SK-N-SH (cell line): ENCODE measurements at regions not wholly inside any gene's neighbourhood (a gene's known extent, or its start where the extent isn't known, plus 50 kb on each side); places are given as distances from the start of the nearest gene placed in this dataset.

ENCODE experiments used
- CTCF ChIA-PET: fragments of 300-600, 350-600 bp; formaldehyde crosslinking; extraction: SDS; loops from one replicate; lab custom pipeline; 2021; lab: Yijun Ruan, JAX
- POLR2A ChIA-PET: fragments of 350-600 bp; sonication (Branson Sonifier 250); formaldehyde crosslinking; extraction: SDS; loops from one replicate; lab custom pipeline; 2020; ENCODE audit warnings: antibody characterized with exemption, inconsistent platforms; lab: Yijun Ruan, JAX
- DNase-seq: peaks from one replicate; pipeline ENCODE4 v3.0.0; 2012
- H2AFZ ChIP-seq: fragments of 200-600 bp; sonication (generic); 2 replicates; pipeline ENCODE4 v1.8.1; 2016; ENCODE audit warnings: antibody characterized with exemption, mild to moderate bottlenecking, low read depth
- H3F3A ChIP-seq: fragments of 200-600 bp; sonication (generic); replicated peaks from 2 replicates; pipeline ENCODE3; 2016; ENCODE audit warnings: antibody characterized with exemption, mild to moderate bottlenecking; ENCODE audit not compliant: insufficient read depth
- H3K27ac ChIP-seq, 2 experiments: fragments of 200-500 bp in 1 of 2; fragments of 200-600 bp in 1 of 2; sonication (Bioruptor generic) in 1 of 2; sonication (generic), shearing (Covaris generic) in 1 of 2; 2 replicates each; pipeline versions ENCODE4 v1.5.1 to v1.6.1; 2014 to 2016; ENCODE audit warnings: low read depth in 2 of 2, inconsistent platforms in 1 of 2, low read length in 1 of 2, mild to moderate bottlenecking in 1 of 2, mixed read lengths in 1 of 2
- H3K27me3 ChIP-seq: fragments of 200-600 bp; sonication (generic), shearing (Covaris generic); 2 replicates; pipeline ENCODE4 v1.6.1; 2016; ENCODE audit warnings: mixed run types; ENCODE audit not compliant: insufficient read depth
- H3K36me3 ChIP-seq, 2 experiments: fragments of 200-500 bp in 1 of 2; fragments of 200-600 bp in 1 of 2; sonication (Bioruptor generic) in 1 of 2; sonication (generic) in 1 of 2; replicated peaks in 1 of 2; 2 replicates each; pipeline versions ENCODE3 to v1.5.1; 2014 to 2016; ENCODE audit warnings: low read length in 1 of 2, mild to moderate bottlenecking in 1 of 2; ENCODE audit not compliant: insufficient read depth in 2 of 2, control insufficient read depth in 1 of 2
- H3K4me1 ChIP-seq, 2 experiments: fragments of 200-500 bp in 1 of 2; fragments of 200-600 bp in 1 of 2; sonication (Bioruptor generic) in 1 of 2; sonication (generic), shearing (Covaris generic) in 1 of 2; 2 replicates each; pipeline versions ENCODE4 v1.5.1 to v1.6.1; 2014 to 2016; ENCODE audit warnings: low read depth in 1 of 2, low read length in 1 of 2, mixed run types in 1 of 2; ENCODE audit not compliant: insufficient read depth in 2 of 2, control insufficient read depth in 1 of 2
- H3K4me2 ChIP-seq: fragments of 200-600 bp; sonication (generic), shearing (Covaris generic); 2 replicates; pipeline ENCODE4 v1.6.1; 2017; ENCODE audit warnings: mixed run types
- H3K4me3 ChIP-seq, 2 experiments: fragments of 200-500 bp in 1 of 2; fragments of 200-600 bp in 1 of 2; sonication (Bioruptor generic) in 1 of 2; sonication (generic), shearing (Covaris generic) in 1 of 2; 2 replicates each; pipeline versions ENCODE4 v1.5.1 to v1.8.1; 2014 to 2016; ENCODE audit warnings: low read depth in 2 of 2, inconsistent platforms in 1 of 2, low read length in 1 of 2, mild to moderate bottlenecking in 1 of 2, mixed read lengths in 1 of 2, moderate library complexity in 1 of 2
- H3K79me2 ChIP-seq: fragments of 200-600 bp; sonication (generic); 2 replicates; pipeline ENCODE4 v1.8.1; 2017; ENCODE audit warnings: mild to moderate bottlenecking; ENCODE audit not compliant: insufficient read depth
- H3K9ac ChIP-seq: fragments of 200-600 bp; sonication (generic); 2 replicates; pipeline ENCODE4 v1.6.1; 2017; ENCODE audit warnings: mixed run types
- H3K9me2 ChIP-seq: fragments of 200-600 bp; sonication (generic); 2 replicates; pipeline ENCODE4 v1.6.1; 2017; ENCODE audit warnings: mixed run types
- H3K9me3 ChIP-seq: fragments of 200-600 bp; sonication (generic); 2 replicates; pipeline ENCODE4 v1.6.1; 2017; ENCODE audit warnings: mixed run types, mild to moderate bottlenecking, moderate library complexity
- H4K20me1 ChIP-seq: fragments of 200-600 bp; sonication (generic); 2 replicates; pipeline ENCODE4 v1.6.1; 2017; ENCODE audit warnings: mild to moderate bottlenecking, mixed run types; ENCODE audit not compliant: insufficient read depth
- CHD2 ChIP-seq: fragments of 150-350 bp; IDR thresholded peaks from 2 replicates; pipeline ENCODE4 v1.6.1; 2018; ENCODE audit warnings: low read length; ENCODE audit not compliant: partially characterized antibody
- CTCF ChIP-seq: fragments of 200-600 bp; sonication (generic); IDR thresholded peaks from 2 replicates; pipeline ENCODE4 v1.6.1; 2017; ENCODE audit warnings: antibody characterized with exemption, mild to moderate bottlenecking, moderate library complexity
- EP300 ChIP-seq, 2 experiments: IDR thresholded peaks; 2 replicates each; pipeline versions ENCODE4 v1.4.0 to v1.6.1; 2012; ENCODE audit warnings: borderline replicate concordance in 1 of 2, low read depth in 1 of 2, low read length in 1 of 2
- FOSL2 ChIP-seq: IDR thresholded peaks from 2 replicates; pipeline ENCODE4 v1.4.0; 2012; ENCODE audit warnings: low read depth, mild to moderate bottlenecking, moderate library complexity, borderline replicate concordance
- FOXJ3 ChIP-seq: sonication (generic); formaldehyde crosslinking; IDR thresholded peaks from 2 replicates; pipeline ENCODE4 v1.5.1; 2020; ENCODE audit warnings: mild to moderate bottlenecking, missing genetic modification reagents
- MXI1 ChIP-seq: IDR thresholded peaks from 2 replicates; pipeline ENCODE4 v1.6.1; 2012; ENCODE audit warnings: mild to moderate bottlenecking, low read depth, low read length, improper control_type of control experiment
- NRF1 ChIP-seq: IDR thresholded peaks from 2 replicates; pipeline ENCODE4 v1.6.1; 2012; ENCODE audit warnings: low read depth, mild to moderate bottlenecking, low read length
- POLR2AphosphoS5 ChIP-seq: IDR thresholded peaks from 2 replicates; pipeline ENCODE4 v1.6.1; 2012; ENCODE audit warnings: low read depth, low read length
- RCOR1 ChIP-seq: fragments of 150-350 bp; IDR thresholded peaks from 2 replicates; pipeline ENCODE4 v1.6.1; 2017; ENCODE audit warnings: antibody characterized with exemption, low read length
- SIN3A ChIP-seq: IDR thresholded peaks from 2 replicates; pipeline ENCODE4 v1.6.1; 2012; ENCODE audit warnings: low read depth, mild to moderate bottlenecking, low read length, moderate library complexity, borderline replicate concordance
- SMC3 ChIP-seq: IDR thresholded peaks from 2 replicates; pipeline ENCODE4 v1.6.1; 2012; ENCODE audit warnings: low read depth, low read length, improper control_type of control experiment
- TAF1 ChIP-seq: IDR thresholded peaks from 2 replicates; pipeline ENCODE4 v1.6.1; 2012; ENCODE audit warnings: low read depth, mild to moderate bottlenecking, low read length, moderate library complexity, borderline replicate concordance
- TCF12 ChIP-seq: IDR thresholded peaks from 2 replicates; pipeline ENCODE4 v1.4.0; 2012
- TEAD4 ChIP-seq: IDR thresholded peaks from 2 replicates; pipeline ENCODE4 v1.4.0; 2012; ENCODE audit warnings: mild to moderate bottlenecking, borderline replicate concordance; ENCODE audit not compliant: insufficient read depth
- USF1 ChIP-seq: IDR thresholded peaks from 2 replicates; pipeline ENCODE4 v1.4.0; 2012; ENCODE audit warnings: low read depth, borderline replicate concordance
- USF2 ChIP-seq: fragments of 150-350 bp; IDR thresholded peaks from 2 replicates; pipeline ENCODE4 v1.6.1; 2017; ENCODE audit warnings: antibody characterized with exemption, low read length, low read depth, borderline replicate concordance
- YY1 ChIP-seq: IDR thresholded peaks from 2 replicates; pipeline ENCODE4 v1.4.0; 2012; ENCODE audit warnings: low read depth, mild to moderate bottlenecking
- WGBS: methylation state at CpG from one replicate; pipeline ENCODE4 v1.1.6; 2017; ENCODE audit warnings: low lambda C conversion rate; 5-methylcytosine and 5-hydroxymethylcytosine counted together
- TF ChIP-seq, protein P1 (sequence below): IDR thresholded peaks from 2 replicates; pipeline ENCODE4 v1.6.1; 2012; ENCODE audit warnings: mild to moderate bottlenecking, low read depth, low read length, moderate library complexity

GRCh38 chr20:12829170-12829569 is 179.6 kb upstream of the SPTLC3 start:
- no peaks in the 10 kb centered on the region for H3K4me1 ChIP-seq
- TF ChIP-seq USF2 (no peak), YY1 (no peak), CHD2 (no peak), USF1 (no peak), SIN3A (no peak), POLR2AphosphoS5 (no peak), CTCF (no peak), TAF1 (no peak), SMC3 (no peak)
- TF ChIP-seq, all 33 proteins: peak for 0

DNA sequence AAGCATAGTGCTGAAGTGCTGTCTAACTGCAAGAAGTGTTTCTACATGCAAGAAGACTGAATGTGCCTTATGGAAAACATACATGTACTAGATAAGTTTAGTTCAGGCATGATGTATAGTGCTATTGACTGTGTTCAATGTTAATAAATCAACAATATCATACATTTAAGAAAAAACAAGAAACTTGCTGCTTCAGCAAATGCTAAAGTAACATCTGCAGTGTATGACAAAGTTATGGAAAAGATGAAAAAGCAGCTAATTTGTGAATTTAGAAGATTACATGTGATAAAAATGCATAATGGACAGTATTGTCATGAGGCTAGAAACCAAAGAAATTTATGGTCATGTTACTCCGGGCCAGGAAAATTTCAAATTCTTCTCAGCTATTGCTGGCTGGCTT is 174.9 kb upstream of the SPTLC3 start:
- ChIA-PET POLR2A (no interaction called here), CTCF (no interaction called here)
- no peaks in the 10 kb centered on the region for H3K27me3 ChIP-seq
- H3K9me2 ChIP-seq, result no peaks in the 10 kb centered on the region
- H3K4me1 ChIP-seq, result no peaks in the 10 kb centered on the region
- no peaks in the 10 kb centered on the region for H3K79me2 ChIP-seq
- no peaks in the 10 kb centered on the region for H3K36me3 ChIP-seq
- no peak overlapping the region for H2AFZ ChIP-seq
- H3K4me3 ChIP-seq, result no peak overlapping the region
- H4K20me1 ChIP-seq, result no peaks in the 10 kb centered on the region
- no peak for TF ChIP-seq RCOR1
- no peak for TF ChIP-seq FOSL2
- no peak for TF ChIP-seq TAF1
- no peak for TF ChIP-seq TEAD4
- no peak for TF ChIP-seq FOXJ3 (CRISPR knock-in tag)
- TF ChIP-seq, protein P1, sequence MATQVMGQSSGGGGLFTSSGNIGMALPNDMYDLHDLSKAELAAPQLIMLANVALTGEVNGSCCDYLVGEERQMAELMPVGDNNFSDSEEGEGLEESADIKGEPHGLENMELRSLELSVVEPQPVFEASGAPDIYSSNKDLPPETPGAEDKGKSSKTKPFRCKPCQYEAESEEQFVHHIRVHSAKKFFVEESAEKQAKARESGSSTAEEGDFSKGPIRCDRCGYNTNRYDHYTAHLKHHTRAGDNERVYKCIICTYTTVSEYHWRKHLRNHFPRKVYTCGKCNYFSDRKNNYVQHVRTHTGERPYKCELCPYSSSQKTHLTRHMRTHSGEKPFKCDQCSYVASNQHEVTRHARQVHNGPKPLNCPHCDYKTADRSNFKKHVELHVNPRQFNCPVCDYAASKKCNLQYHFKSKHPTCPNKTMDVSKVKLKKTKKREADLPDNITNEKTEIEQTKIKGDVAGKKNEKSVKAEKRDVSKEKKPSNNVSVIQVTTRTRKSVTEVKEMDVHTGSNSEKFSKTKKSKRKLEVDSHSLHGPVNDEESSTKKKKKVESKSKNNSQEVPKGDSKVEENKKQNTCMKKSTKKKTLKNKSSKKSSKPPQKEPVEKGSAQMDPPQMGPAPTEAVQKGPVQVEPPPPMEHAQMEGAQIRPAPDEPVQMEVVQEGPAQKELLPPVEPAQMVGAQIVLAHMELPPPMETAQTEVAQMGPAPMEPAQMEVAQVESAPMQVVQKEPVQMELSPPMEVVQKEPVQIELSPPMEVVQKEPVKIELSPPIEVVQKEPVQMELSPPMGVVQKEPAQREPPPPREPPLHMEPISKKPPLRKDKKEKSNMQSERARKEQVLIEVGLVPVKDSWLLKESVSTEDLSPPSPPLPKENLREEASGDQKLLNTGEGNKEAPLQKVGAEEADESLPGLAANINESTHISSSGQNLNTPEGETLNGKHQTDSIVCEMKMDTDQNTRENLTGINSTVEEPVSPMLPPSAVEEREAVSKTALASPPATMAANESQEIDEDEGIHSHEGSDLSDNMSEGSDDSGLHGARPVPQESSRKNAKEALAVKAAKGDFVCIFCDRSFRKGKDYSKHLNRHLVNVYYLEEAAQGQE, result no peak
- no peak for TF ChIP-seq EP300 (IDR thresholded peaks at IDR 0.05; ENCODE audit: borderline replicate concordance in 1 of 2, low read depth in 1 of 2, low read length in 1 of 2)
- TF ChIP-seq CTCF, result no peak
- no peak for TF ChIP-seq NRF1
- TF ChIP-seq TCF12, result no peak
- TF ChIP-seq POLR2AphosphoS5, result no peak
- TF ChIP-seq MXI1, result no peak
- H3K9me3 ChIP-seq, result no peaks in the 10 kb centered on the region
- no peak overlapping the region for H3K4me2 ChIP-seq
- 26% methylated on average over 1 of the region's 1 CpG for WGBS
- H3K27ac ChIP-seq, result no peak overlapping the region
- H3K9ac ChIP-seq, result no peak overlapping the region
- no peaks in the 10 kb centered on the region for H3F3A ChIP-seq
- no peak for DNase-seq

More at GRCh38 chr20:12829170-12829569, 179.6 kb upstream of the SPTLC3 start:
- no peaks in the 10 kb centered on the region for H3K9me2 ChIP-seq
- H3K9ac ChIP-seq, result no peak overlapping the region
- WGBS, result 17% methylated on average over 5 of the region's 5 CpGs
- no peaks in the 10 kb centered on the region for H3K36me3 ChIP-seq
- H4K20me1 ChIP-seq, result no peaks in the 10 kb centered on the region
- ChIA-PET CTCF (interaction anchor here (0.9 to 1.1 kb wide), 2 partner anchors 9 to 59 kb away, joined by 4 read pairs; no protein-coding TSS in a partner anchor), POLR2A (no interaction called here)
- DNase-seq, result no peak
- no peaks in the 10 kb centered on the region for H3K79me2 ChIP-seq
- H3K9me3 ChIP-seq, result no peaks in the 10 kb centered on the region
- H3K4me2 ChIP-seq, result no peak overlapping the region
- H3K27ac ChIP-seq, result no peak overlapping the region
- no peak overlapping the region for H2AFZ ChIP-seq
- H3K4me3 ChIP-seq, result no peak overlapping the region
- no peaks in the 10 kb centered on the region for H3K27me3 ChIP-seq
- no peaks in the 10 kb centered on the region for H3F3A ChIP-seq
